ENCODE measurements at regions not wholly inside any gene's neighbourhood (a gene's known extent, or its start where the extent isn't known, plus 50 kb on each side); places are given as distances from the start of the nearest gene placed in this dataset.

DNA sequence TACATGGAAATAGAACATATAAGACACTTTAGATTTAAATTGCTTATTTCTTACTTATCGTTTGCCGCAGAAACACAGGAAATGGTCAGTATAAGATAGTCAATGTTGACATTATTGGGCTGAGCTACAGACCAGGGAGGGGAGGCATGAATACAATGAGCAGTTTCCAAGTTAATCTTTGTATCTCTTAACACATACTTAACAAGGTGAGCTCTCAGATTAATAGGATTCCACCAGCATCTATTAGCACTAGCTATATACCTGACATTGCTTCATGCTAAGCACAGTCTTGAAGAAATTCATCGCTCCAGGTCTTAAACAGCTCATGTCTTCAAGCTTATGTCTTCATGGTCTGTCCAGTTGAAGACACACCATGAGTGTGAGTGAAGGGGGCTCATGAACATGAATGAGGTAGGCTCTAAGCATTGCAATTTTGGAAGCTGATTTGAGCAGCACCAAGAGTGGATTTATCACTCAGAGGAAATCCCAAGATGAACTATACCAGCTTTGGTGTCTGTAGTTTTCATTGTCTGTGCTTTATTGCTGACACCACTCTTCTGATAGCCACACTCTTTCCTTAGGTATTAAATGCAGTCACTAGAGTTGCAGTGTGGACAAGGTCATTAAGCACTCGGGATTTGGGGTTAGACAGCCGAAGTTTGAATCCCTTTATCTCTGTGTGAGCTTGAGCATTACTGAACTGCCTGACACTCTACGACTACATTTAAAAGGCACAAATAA lies 359.3 kb upstream of the EPHA4 start:
- no peak for DNase-seq (ENCODE audit: low read depth)
- H3K4me3 ChIP-seq (ENCODE audit: low read depth, low read length): no peak overlapping the region
- TF ChIP-seq MYC (IDR thresholded peaks at IDR 0.05; ENCODE audit: low read depth, low read length): no peak
- TF ChIP-seq, protein P1, sequence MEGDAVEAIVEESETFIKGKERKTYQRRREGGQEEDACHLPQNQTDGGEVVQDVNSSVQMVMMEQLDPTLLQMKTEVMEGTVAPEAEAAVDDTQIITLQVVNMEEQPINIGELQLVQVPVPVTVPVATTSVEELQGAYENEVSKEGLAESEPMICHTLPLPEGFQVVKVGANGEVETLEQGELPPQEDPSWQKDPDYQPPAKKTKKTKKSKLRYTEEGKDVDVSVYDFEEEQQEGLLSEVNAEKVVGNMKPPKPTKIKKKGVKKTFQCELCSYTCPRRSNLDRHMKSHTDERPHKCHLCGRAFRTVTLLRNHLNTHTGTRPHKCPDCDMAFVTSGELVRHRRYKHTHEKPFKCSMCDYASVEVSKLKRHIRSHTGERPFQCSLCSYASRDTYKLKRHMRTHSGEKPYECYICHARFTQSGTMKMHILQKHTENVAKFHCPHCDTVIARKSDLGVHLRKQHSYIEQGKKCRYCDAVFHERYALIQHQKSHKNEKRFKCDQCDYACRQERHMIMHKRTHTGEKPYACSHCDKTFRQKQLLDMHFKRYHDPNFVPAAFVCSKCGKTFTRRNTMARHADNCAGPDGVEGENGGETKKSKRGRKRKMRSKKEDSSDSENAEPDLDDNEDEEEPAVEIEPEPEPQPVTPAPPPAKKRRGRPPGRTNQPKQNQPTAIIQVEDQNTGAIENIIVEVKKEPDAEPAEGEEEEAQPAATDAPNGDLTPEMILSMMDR (IDR thresholded peaks at IDR 0.05; ENCODE audit: low read depth, low read length): no peak
- TF ChIP-seq POLR2A (IDR thresholded peaks at IDR 0.05; ENCODE audit: extremely low read depth, insufficient read length): no peak
- TF ChIP-seq, protein P2, sequence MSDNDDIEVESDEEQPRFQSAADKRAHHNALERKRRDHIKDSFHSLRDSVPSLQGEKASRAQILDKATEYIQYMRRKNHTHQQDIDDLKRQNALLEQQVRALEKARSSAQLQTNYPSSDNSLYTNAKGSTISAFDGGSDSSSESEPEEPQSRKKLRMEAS (IDR thresholded peaks at IDR 0.05; ENCODE audit: low read depth, low read length): no peak

DNA sequence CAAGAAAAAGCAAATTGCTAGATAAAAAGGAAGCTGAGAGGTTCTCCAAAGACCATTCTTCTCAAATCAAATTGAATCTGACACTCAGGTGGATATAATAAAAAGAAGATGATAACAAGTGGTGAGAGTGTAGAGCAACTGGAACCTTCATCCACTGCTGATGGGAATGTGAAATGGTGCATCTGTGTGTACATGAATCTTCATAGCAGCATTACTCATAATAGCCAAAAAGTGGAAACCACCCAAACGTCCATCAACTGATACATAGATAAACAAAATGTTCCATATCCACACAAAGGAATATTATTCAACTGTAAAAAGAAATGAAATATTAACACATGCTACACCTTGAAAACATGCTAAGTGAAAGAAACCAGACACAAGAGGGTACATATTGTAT lies 357.2 kb upstream of the EPHA4 start:
- no peak for DNase-seq (ENCODE audit: low read depth)
- no peak overlapping the region for H3K4me3 ChIP-seq (ENCODE audit: low read depth, low read length)
- TF ChIP-seq, protein P2 (IDR thresholded peaks at IDR 0.05; ENCODE audit: low read depth, low read length): no peak
- no peak for TF ChIP-seq MYC (IDR thresholded peaks at IDR 0.05; ENCODE audit: low read depth, low read length)

DNA sequence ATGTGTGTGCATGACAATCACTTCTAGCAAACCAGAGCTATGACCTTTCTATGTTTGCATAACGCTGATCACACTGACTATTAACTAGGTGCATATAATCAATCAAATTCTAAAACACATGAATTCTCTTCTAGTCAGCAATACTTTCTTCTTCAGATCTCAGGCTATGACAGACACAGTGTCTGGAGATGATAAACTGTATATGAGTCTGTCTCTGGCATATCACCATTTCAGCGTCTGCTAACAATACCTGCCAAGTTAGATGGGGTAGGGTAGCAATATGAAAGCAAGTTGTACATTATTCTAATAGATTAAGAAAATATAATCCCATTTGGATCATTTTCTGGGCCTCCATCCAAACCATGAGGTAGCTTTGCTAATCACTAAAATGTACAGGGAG lies 354.2 kb upstream of the EPHA4 start:
- H3K4me3 ChIP-seq (ENCODE audit: low read depth, low read length): no peak overlapping the region
- DNase-seq (ENCODE audit: low read depth): no peak
- TF ChIP-seq, protein P2 (IDR thresholded peaks at IDR 0.05; ENCODE audit: low read depth, low read length): no peak
- TF ChIP-seq POLR2A (IDR thresholded peaks at IDR 0.05; ENCODE audit: extremely low read depth, insufficient read length) (no peak), MYC (IDR thresholded peaks at IDR 0.05; ENCODE audit: low read depth, low read length) (no peak)
- TF ChIP-seq, protein P1 (IDR thresholded peaks at IDR 0.05; ENCODE audit: low read depth, low read length): no peak

DNA sequence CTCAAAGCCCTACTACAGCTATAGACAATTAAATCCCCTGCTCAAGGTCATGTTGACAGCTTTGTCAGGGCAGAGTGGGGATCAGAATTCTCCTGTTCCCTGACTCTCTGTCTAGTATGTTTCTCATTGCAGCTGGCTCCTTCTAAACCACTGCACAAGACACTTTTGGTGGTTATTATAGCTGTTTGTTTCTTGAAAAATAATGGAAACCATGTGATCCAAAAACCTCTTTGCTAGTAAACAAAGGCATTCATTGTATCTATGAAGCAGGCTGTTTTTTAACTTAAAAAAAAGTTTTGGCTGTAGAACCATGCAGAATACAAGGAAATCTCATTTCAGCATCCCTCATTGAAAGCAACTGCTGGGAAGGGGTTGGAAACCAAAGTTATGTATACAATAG lies 352.5 kb upstream of the EPHA4 start:
- DNase-seq (ENCODE audit: low read depth): no peak
- H3K4me3 ChIP-seq (ENCODE audit: low read depth, low read length): no peak overlapping the region
- TF ChIP-seq, protein P2 (IDR thresholded peaks at IDR 0.05; ENCODE audit: low read depth, low read length): no peak
- TF ChIP-seq, protein P1 (IDR thresholded peaks at IDR 0.05; ENCODE audit: low read depth, low read length): no peak
- TF ChIP-seq POLR2A (IDR thresholded peaks at IDR 0.05; ENCODE audit: extremely low read depth, insufficient read length): no peak
- no peak for TF ChIP-seq MYC (IDR thresholded peaks at IDR 0.05; ENCODE audit: low read depth, low read length)

DNA sequence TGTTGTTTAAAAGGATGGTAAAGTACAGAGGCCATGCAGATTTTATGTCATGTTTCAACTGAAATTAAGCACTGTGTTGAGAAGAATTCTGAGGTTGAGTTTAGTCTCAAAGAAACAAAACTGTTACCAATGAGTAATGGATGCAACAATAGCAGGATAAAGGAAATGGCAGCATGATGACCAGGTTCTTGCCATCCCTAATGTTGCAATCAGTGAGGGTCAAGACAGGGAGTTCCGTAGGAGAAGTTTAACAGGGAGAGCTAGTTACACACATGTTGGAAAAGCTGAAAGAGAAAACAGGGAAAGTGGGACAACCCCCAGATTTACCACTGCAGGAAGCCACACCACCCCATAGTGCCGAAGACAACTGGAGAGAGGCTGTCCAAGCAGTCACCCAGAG lies 343.8 kb upstream of the EPHA4 start:
- TF ChIP-seq MYC (IDR thresholded peaks at IDR 0.05; ENCODE audit: low read depth, low read length): no peak
- no peak for TF ChIP-seq POLR2A (IDR thresholded peaks at IDR 0.05; ENCODE audit: extremely low read depth, insufficient read length)
- TF ChIP-seq, protein P1 (IDR thresholded peaks at IDR 0.05; ENCODE audit: low read depth, low read length): no peak
- TF ChIP-seq, protein P2 (IDR thresholded peaks at IDR 0.05; ENCODE audit: low read depth, low read length): no peak
- DNase-seq (ENCODE audit: low read depth): no peak
- no peak overlapping the region for H3K4me3 ChIP-seq (ENCODE audit: low read depth, low read length)

DNA sequence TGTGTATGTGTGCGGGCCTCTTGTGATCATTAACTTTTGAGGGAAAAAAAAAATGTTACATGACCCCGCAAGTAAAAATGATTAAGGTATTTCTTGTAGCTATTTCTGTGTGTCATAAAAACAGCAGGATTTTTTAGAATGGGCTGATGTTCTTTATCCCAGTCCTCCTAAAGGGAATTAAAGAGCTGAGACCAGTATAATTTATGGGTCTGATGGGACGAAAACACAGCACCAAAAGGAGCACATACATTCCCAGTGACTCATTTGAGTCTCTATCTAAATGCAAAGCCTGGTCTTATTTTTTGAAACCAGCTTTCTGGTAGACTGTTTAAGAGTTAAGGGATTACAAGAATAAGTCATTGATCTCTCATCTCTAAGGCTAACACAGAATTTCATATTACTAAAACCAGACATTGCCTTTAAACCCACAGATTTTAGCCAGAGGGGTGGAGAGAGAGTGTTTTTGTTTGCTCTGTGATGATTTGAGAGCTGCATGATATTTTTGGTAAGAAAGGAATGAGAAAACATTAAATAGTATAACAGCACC lies 342.3 kb upstream of the EPHA4 start:
- no peak for DNase-seq (ENCODE audit: low read depth)
- no peak for TF ChIP-seq POLR2A (IDR thresholded peaks at IDR 0.05; ENCODE audit: extremely low read depth, insufficient read length)
- TF ChIP-seq, protein P2 (IDR thresholded peaks at IDR 0.05; ENCODE audit: low read depth, low read length): no peak
- no peak for TF ChIP-seq MYC (IDR thresholded peaks at IDR 0.05; ENCODE audit: low read depth, low read length)
- TF ChIP-seq, protein P1 (IDR thresholded peaks at IDR 0.05; ENCODE audit: low read depth, low read length): no peak
- H3K4me3 ChIP-seq (ENCODE audit: low read depth, low read length): no peak overlapping the region
